ENCODE measurements at regions not wholly inside any gene's neighbourhood (a gene's known extent, or its start where the extent isn't known, plus 50 kb on each side); places are given as distances from the start of the nearest gene placed in this dataset.

GRCh38 chr13:40026174-40026585 is 370.7 kb downstream of the COG6 start:
- Histone ChIP-seq H3K36me3 (ENCODE audit: control insufficient read depth, insufficient read depth, low read length) (no peaks in the 10 kb centered on the region), H3K27me3 (ENCODE audit: control insufficient read depth, insufficient read depth, low read length) (no peaks in the 10 kb centered on the region), H3K4me3 (ENCODE audit: low read depth, low read length) (no peak overlapping the region)
- DNase-seq (ENCODE audit: low read depth): no peak
- TF ChIP-seq, protein P1, sequence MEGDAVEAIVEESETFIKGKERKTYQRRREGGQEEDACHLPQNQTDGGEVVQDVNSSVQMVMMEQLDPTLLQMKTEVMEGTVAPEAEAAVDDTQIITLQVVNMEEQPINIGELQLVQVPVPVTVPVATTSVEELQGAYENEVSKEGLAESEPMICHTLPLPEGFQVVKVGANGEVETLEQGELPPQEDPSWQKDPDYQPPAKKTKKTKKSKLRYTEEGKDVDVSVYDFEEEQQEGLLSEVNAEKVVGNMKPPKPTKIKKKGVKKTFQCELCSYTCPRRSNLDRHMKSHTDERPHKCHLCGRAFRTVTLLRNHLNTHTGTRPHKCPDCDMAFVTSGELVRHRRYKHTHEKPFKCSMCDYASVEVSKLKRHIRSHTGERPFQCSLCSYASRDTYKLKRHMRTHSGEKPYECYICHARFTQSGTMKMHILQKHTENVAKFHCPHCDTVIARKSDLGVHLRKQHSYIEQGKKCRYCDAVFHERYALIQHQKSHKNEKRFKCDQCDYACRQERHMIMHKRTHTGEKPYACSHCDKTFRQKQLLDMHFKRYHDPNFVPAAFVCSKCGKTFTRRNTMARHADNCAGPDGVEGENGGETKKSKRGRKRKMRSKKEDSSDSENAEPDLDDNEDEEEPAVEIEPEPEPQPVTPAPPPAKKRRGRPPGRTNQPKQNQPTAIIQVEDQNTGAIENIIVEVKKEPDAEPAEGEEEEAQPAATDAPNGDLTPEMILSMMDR (IDR thresholded peaks at IDR 0.05; ENCODE audit: insufficient read depth, low read length, poor library complexity, severe bottlenecking): no peak

DNA sequence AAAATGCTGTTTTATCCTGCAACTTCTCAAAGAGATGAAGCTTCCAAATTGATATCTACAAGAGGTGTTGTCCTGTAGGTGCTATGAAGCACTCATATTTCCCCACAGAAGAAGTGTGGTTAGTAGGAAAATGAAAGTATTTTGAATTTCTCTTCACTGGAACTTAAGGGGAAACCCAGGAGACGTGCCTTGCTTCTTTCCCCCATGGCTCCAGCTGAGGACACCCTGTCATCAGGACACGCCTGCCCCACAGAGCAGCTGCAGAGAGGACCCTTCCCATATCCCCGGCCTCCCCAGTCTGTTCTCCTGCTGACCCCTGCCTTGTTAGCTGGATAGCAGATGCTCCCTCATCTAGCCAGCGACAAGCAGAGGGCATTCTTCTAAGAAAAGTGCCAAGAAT is 371.3 kb downstream of the COG6 start:
- no peak overlapping the region for H3K4me3 ChIP-seq (ENCODE audit: low read depth, low read length)
- no peaks in the 10 kb centered on the region for H3K27me3 ChIP-seq (ENCODE audit: control insufficient read depth, insufficient read depth, low read length)
- TF ChIP-seq, protein P1 (IDR thresholded peaks at IDR 0.05; ENCODE audit: insufficient read depth, low read length, poor library complexity, severe bottlenecking): no peak
- no peak for DNase-seq (ENCODE audit: low read depth)
- no peaks in the 10 kb centered on the region for H3K36me3 ChIP-seq (ENCODE audit: control insufficient read depth, insufficient read depth, low read length)

GRCh38 chr13:40028446-40028845 is 373.0 kb downstream of the COG6 start:
- Histone ChIP-seq H3K4me3 (ENCODE audit: low read depth, low read length) (no peak overlapping the region), H3K27me3 (ENCODE audit: control insufficient read depth, insufficient read depth, low read length) (no peaks in the 10 kb centered on the region), H3K36me3 (ENCODE audit: control insufficient read depth, insufficient read depth, low read length) (no peaks in the 10 kb centered on the region)
- TF ChIP-seq, protein P1 (IDR thresholded peaks at IDR 0.05; ENCODE audit: insufficient read depth, low read length, poor library complexity, severe bottlenecking): no peak
- no peak for DNase-seq (ENCODE audit: low read depth)

DNA sequence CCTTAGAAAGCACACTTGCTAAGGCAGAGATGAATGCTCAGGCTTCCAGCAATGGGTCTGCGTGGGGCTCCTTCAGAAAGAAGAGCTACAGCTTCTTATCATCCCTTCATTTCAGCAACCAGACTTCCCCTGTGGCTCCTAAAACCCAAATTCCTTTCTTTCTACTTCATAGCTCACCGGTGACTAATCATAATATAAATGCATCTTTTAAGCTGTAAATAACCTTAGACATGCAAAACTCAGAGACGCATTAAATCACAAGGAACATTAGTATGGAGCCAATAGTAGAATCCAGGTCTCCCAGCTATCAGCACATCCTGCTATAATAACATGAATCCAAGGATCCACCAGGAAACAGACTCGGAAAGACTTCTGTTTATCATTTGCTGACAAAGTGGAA is 375.6 kb downstream of the COG6 start:
- Histone ChIP-seq H3K4me3 (ENCODE audit: low read depth, low read length) (no peak overlapping the region), H3K36me3 (ENCODE audit: control insufficient read depth, insufficient read depth, low read length) (no peaks in the 10 kb centered on the region), H3K27me3 (ENCODE audit: control insufficient read depth, insufficient read depth, low read length) (no peaks in the 10 kb centered on the region)
- DNase-seq (ENCODE audit: low read depth): no peak
- TF ChIP-seq, protein P1 (IDR thresholded peaks at IDR 0.05; ENCODE audit: insufficient read depth, low read length, poor library complexity, severe bottlenecking): no peak

- Histone ChIP-seq H3K36me3 (ENCODE audit: control insufficient read depth, insufficient read depth, low read length) (no peaks in the 10 kb centered on the region), H3K4me3 (ENCODE audit: low read depth, low read length) (no peak overlapping the region), H3K27me3 (ENCODE audit: control insufficient read depth, insufficient read depth, low read length) (no peaks in the 10 kb centered on the region)
- TF ChIP-seq, protein P1 (IDR thresholded peaks at IDR 0.05; ENCODE audit: insufficient read depth, low read length, poor library complexity, severe bottlenecking): no peak
- DNase-seq (ENCODE audit: low read depth): no peak
Measured at GRCh38 chr13:40039061-40039460, 383.6 kb downstream of the COG6 start.

- TF ChIP-seq, protein P1 (IDR thresholded peaks at IDR 0.05; ENCODE audit: insufficient read depth, low read length, poor library complexity, severe bottlenecking): no peak
- no peaks in the 10 kb centered on the region for H3K36me3 ChIP-seq (ENCODE audit: control insufficient read depth, insufficient read depth, low read length)
- H3K27me3 ChIP-seq (ENCODE audit: control insufficient read depth, insufficient read depth, low read length): no peaks in the 10 kb centered on the region
- no peak overlapping the region for H3K4me3 ChIP-seq (ENCODE audit: low read depth, low read length)
- DNase-seq (ENCODE audit: low read depth): no peak
Measured at GRCh38 chr13:40042991-40043390, 387.5 kb downstream of the COG6 start.

Measured in kidney epithelial cell (primary cell).